RPMI7951 (cell line): ENCODE measurements at regions not wholly inside any gene's neighbourhood (a gene's known extent, or its start where the extent isn't known, plus 50 kb on each side); places are given as distances from the start of the nearest gene placed in this dataset.
"Not testable (repeated sequence)": the region's sequence is repeated elsewhere in the genome, so short reads cannot be mapped to it uniquely, and the experiment has no call there.

ENCODE experiments used
- DNase-seq: peaks from one replicate; pipeline ENCODE4 v3.0.0-alpha.2; 2012; ENCODE audit warnings: low read depth

- not testable (repeated sequence) for DNase-seq
Measured at GRCh38 chr9:104195142-104195541, 101.0 kb downstream of the SMC2 start.

GRCh38 chr9:104200456-104200994 is 106.4 kb downstream of the SMC2 start:
- no peak for DNase-seq

GRCh38 chr9:104206766-104207165 is 112.7 kb downstream of the SMC2 start:
- DNase-seq, result no peak

- no peak for DNase-seq
Measured at GRCh38 chr9:104209387-104209786, 115.3 kb downstream of the SMC2 start.

- DNase-seq, result no peak
Measured at GRCh38 chr9:104227108-104227507, 133.0 kb downstream of the SMC2 start.

GRCh38 chr9:104232781-104233341 is 138.8 kb downstream of the SMC2 start:
- DNase-seq, result peak; percentile 70

- no peak for DNase-seq
Measured at GRCh38 chr9:104233366-104233765, 139.3 kb downstream of the SMC2 start.

- not testable (repeated sequence) for DNase-seq
Measured at GRCh38 chr9:104234632-104235337, 140.7 kb downstream of the SMC2 start.

GRCh38 chr9:104235347-104236120 is 141.4 kb downstream of the SMC2 start:
- not testable (repeated sequence) for DNase-seq

- DNase-seq, result no peak
Measured at GRCh38 chr9:104238668-104239067, 144.6 kb downstream of the SMC2 start.

- DNase-seq, result no peak
Measured at GRCh38 chr9:104240890-104241289, 146.8 kb downstream of the SMC2 start.

GRCh38 chr9:104245925-104246324 is 151.8 kb downstream of the SMC2 start:
- DNase-seq, result no peak

GRCh38 chr9:104247899-104248460 is 153.9 kb downstream of the SMC2 start:
- peak; percentile 52 for DNase-seq

GRCh38 chr9:104256031-104256695 is 162.1 kb downstream of the SMC2 start:
- no peak for DNase-seq

- no peak for DNase-seq
Measured at GRCh38 chr9:104256696-104257062, 162.6 kb downstream of the SMC2 start.

GRCh38 chr9:104258296-104259011 is 164.3 kb downstream of the SMC2 start:
- DNase-seq, result no peak

- DNase-seq, result no peak
Measured at GRCh38 chr9:104260004-104260403, 165.9 kb downstream of the SMC2 start.

GRCh38 chr9:104263942-104264341 is 169.8 kb downstream of the SMC2 start:
- DNase-seq, result no peak

GRCh38 chr9:104264431-104264830 is 170.3 kb downstream of the SMC2 start:
- DNase-seq, result no peak

- DNase-seq, result no peak
Measured at GRCh38 chr9:104269374-104269773, 175.3 kb downstream of the SMC2 start.
